K562 (cell line): ENCODE measurements at regions not wholly inside any gene's neighbourhood (a gene's known extent, or its start where the extent isn't known, plus 50 kb on each side); places are given as distances from the start of the nearest gene placed in this dataset.
A peak's percentile ranks its signal among the peaks of the same experiment; 100 is the strongest.
"Not testable (repeated sequence)": the region's sequence is repeated elsewhere in the genome, so short reads cannot be mapped to it uniquely, and the experiment has no call there.

Experiments
- ATAC-seq: fragments of 200-7000 bp; cut with Tn5 transposase; 3 replicates; pipeline ENCODE4 v1.9.1; 2020; ENCODE audit warnings: moderate library complexity
- BruUV-seq: library from RNA; stranded (reverse); fragments of 400-500 nt; replicated peaks from 2 replicates; lab custom pipeline; 2021; lab: Mats Ljungman, UMichigan
- CTCF ChIA-PET: fragments of 300-600 bp; formaldehyde crosslinking; extraction: SDS; loops from one replicate; lab custom pipeline; 2021; ENCODE audit warnings: low intra/inter-chr PET ratio; lab: Yijun Ruan, JAX
- POLR2A ChIA-PET: fragments of 300-600, 350-650 bp; sonication (Branson Sonifier 250); formaldehyde crosslinking; extraction: SDS; loops from one replicate; lab custom pipeline; 2021; ENCODE audit warnings: antibody characterized with exemption, inconsistent platforms; lab: Yijun Ruan, JAX
- DNase-seq, 4 experiments: peaks; one replicate each; pipeline versions ENCODE4 v3.0.0 to v3.0.0-alpha.2; 2011 to 2018; ENCODE audit warnings: low spot score in 3 of 4, mixed read lengths in 3 of 4; ENCODE audit errors: extremely low read depth in 1 of 4
- FAIRE-seq: peaks from 2 replicates; lab custom pipeline; 2011; peaks lifted over from hg19 to GRCh38; lab: Jason Lieb, UNC
- H2AFZ ChIP-seq: 2 replicates; pipeline ENCODE4 v1.6.0; 2011; ENCODE audit warnings: low read depth, low read length, control low read depth, inconsistent platforms
- H3K27ac ChIP-seq: fragments of 200-600 bp; 3 replicates; pipeline ENCODE4 v1.8.0; 2011; ENCODE audit warnings: low read depth, mild to moderate bottlenecking, control low read depth, inconsistent platforms, low read length, moderate library complexity, mixed read lengths; ENCODE audit errors: extremely low read depth
- H3K27me3 ChIP-seq, 2 experiments: fragments of 300-600 bp in 1 of 2; 2 replicates in 1 of 2; 3 replicates in 1 of 2; pipeline versions ENCODE4 v1.6.0 to v1.8.0; 2011; ENCODE audit warnings: inconsistent platforms in 2 of 2, low read length in 2 of 2, mild to moderate bottlenecking in 1 of 2, mixed read lengths in 1 of 2, moderate library complexity in 1 of 2; ENCODE audit not compliant: control insufficient read depth in 2 of 2, insufficient read depth in 2 of 2
- H3K36me3 ChIP-seq: fragments of 300-600 bp; 3 replicates; pipeline ENCODE4 v1.8.0; 2011; ENCODE audit warnings: mild to moderate bottlenecking, low read length, inconsistent platforms; ENCODE audit not compliant: control insufficient read depth, insufficient read depth
- H3K4me1 ChIP-seq, 2 experiments: fragments of 200-600 bp in 1 of 2; replicated peaks in 1 of 2; 2 replicates in 1 of 2; 3 replicates in 1 of 2; pipeline versions ENCODE4 v1.5.1 to v1.8.0; 2011; ENCODE audit warnings: inconsistent platforms in 2 of 2, low read length in 2 of 2, mild to moderate bottlenecking in 1 of 2, mixed read lengths in 1 of 2, moderate library complexity in 1 of 2; ENCODE audit not compliant: control insufficient read depth in 2 of 2, insufficient read depth in 2 of 2
- H3K4me2 ChIP-seq: 2 replicates; pipeline ENCODE4 v1.6.1; 2011; ENCODE audit warnings: low read length, control low read depth, inconsistent platforms, mixed read lengths; ENCODE audit not compliant: insufficient read depth
- H3K4me3 ChIP-seq: fragments of 200-600 bp; sonication (generic), shearing (Covaris generic); 2 replicates; pipeline ENCODE4 v1.5.1; 2016; ENCODE audit warnings: control low read depth, inconsistent platforms
- H3K79me2 ChIP-seq: fragments of 200-600 bp; 3 replicates; pipeline ENCODE4 v1.8.0; 2011; ENCODE audit warnings: low read length, inconsistent platforms; ENCODE audit not compliant: control insufficient read depth, insufficient read depth
- H3K9ac ChIP-seq, 2 experiments: 2 replicates each; pipeline versions ENCODE4 v1.6.0 to v1.6.1; 2011; ENCODE audit warnings: low read depth in 2 of 2, low read length in 2 of 2, control low read depth in 1 of 2, inconsistent platforms in 1 of 2, mild to moderate bottlenecking in 1 of 2, mixed read lengths in 1 of 2; ENCODE audit not compliant: insufficient read depth in 1 of 2
- H3K9me1 ChIP-seq: one replicate; pipeline ENCODE4 v1.6.0; 2011; ENCODE audit warnings: inconsistent platforms, mild to moderate bottlenecking, low read length, moderate library complexity; ENCODE audit not compliant: control insufficient read depth, insufficient read depth
- H3K9me3 ChIP-seq: replicated peaks from 2 replicates; pipeline ENCODE4 v1.5.1; 2011; ENCODE audit warnings: low read depth, low read length, inconsistent platforms; ENCODE audit not compliant: control insufficient read depth, insufficient read depth
- H4K20me1 ChIP-seq: replicated peaks from 2 replicates; pipeline ENCODE4 v1.6.1; 2011; ENCODE audit warnings: low read length, inconsistent platforms, mixed read lengths; ENCODE audit not compliant: control insufficient read depth, insufficient read depth
- BRCA1 ChIP-seq, 2 experiments: fragments of 450-650 bp in 1 of 2; sonication (generic) in 1 of 2; formaldehyde crosslinking in 1 of 2; IDR thresholded peaks; 2 replicates each; pipeline versions ENCODE4 v1.5.0 to v1.6.1; 2017 to 2020; ENCODE audit warnings: mild to moderate bottlenecking in 1 of 2, missing genetic modification reagents in 1 of 2
- BRF1 ChIP-seq: IDR thresholded peaks from 3 replicates; pipeline ENCODE4 v1.6.1; 2011; ENCODE audit warnings: borderline replicate concordance, mild to moderate bottlenecking; ENCODE audit not compliant: insufficient read length; ENCODE audit errors: extremely low read depth
- CTBP1 ChIP-seq: fragments of 450-650 bp; IDR thresholded peaks from 2 replicates; pipeline ENCODE4 v1.6.1; 2016; ENCODE audit warnings: borderline replicate concordance
- HDAC1 ChIP-seq, 2 experiments: fragments of 450-650 bp; IDR thresholded peaks; 2 replicates each; pipeline ENCODE4 v1.6.1; 2016 to 2017; ENCODE audit warnings: inconsistent platforms in 1 of 2, mild to moderate bottlenecking in 1 of 2, moderate library complexity in 1 of 2
- WGBS: fragments of 100-300 bp; shearing (Covaris generic); methylation state at CpG from one replicate; pipeline ENCODE4 v1.1.6; 2016; ENCODE audit warnings: low coverage, mixed read lengths; ENCODE audit not compliant: insufficient coverage; ENCODE audit errors: missing lambda C conversion rate; 5-methylcytosine and 5-hydroxymethylcytosine counted together
- in situ Hi-C: fragments of 300-500 bp; cut with MboI; formaldehyde crosslinking; loops from 4 replicates; pipeline ENCODE4 v1.15.0; 2018; ENCODE audit warnings: inconsistent platforms, mixed read lengths
- intact Hi-C: fragments of 100-400 bp; cut with micrococcal nuclease; formaldehyde crosslinking; loops from 2 replicates; pipeline ENCODE4 v1.14.2; 2022
- TF ChIP-seq, protein P1 (sequence below): sonication (generic); IDR thresholded peaks from 2 replicates; pipeline ENCODE4 v1.6.1; 2016
- TF ChIP-seq, protein P2 (sequence below), 2 experiments: fragments of 450-650 bp in 1 of 2; sonication (generic) in 1 of 2; formaldehyde crosslinking in 1 of 2; IDR thresholded peaks in 1 of 2; conservative IDR thresholded peaks in 1 of 2; 2 replicates each; pipeline versions ENCODE4 v1.6.1 to v1.8.1; 2016 to 2023; ENCODE audit warnings: mild to moderate bottlenecking in 2 of 2, moderate library complexity in 2 of 2, inconsistent platforms in 1 of 2, missing genetic modification reagents in 1 of 2

- H3K9me3 ChIP-seq = 0 out of 2 replicates have a peak, but pooled peaks cover 3% of the 10 kb centered on the region
- no peaks in the 10 kb centered on the region for H3K36me3 ChIP-seq
- ATAC-seq (no peak), DNase-seq (no peak), FAIRE-seq (no peak)
- no peaks in the 10 kb centered on the region for H3K27me3 ChIP-seq
- 36% methylated on average over 9 of the region's 9 CpGs for WGBS
- intact Hi-C loops = no loop called here
- in situ Hi-C loops = no loop called here
- TF ChIP-seq BRF1 (no peak), CTBP1 (no peak), HDAC1 (IDR thresholded peaks at IDR 0.05) (no peak), BRCA1 (IDR thresholded peaks at IDR 0.05) (no peak), BRCA1 (CRISPR knock-in tag; IDR thresholded peaks at IDR 0.05) (no peak)
- TF ChIP-seq, protein P1, sequence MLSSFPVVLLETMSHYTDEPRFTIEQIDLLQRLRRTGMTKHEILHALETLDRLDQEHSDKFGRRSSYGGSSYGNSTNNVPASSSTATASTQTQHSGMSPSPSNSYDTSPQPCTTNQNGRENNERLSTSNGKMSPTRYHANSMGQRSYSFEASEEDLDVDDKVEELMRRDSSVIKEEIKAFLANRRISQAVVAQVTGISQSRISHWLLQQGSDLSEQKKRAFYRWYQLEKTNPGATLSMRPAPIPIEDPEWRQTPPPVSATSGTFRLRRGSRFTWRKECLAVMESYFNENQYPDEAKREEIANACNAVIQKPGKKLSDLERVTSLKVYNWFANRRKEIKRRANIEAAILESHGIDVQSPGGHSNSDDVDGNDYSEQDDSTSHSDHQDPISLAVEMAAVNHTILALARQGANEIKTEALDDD = no peak
- TF ChIP-seq, protein P2, sequence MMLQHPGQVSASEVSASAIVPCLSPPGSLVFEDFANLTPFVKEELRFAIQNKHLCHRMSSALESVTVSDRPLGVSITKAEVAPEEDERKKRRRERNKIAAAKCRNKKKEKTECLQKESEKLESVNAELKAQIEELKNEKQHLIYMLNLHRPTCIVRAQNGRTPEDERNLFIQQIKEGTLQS (IDR thresholded peaks at IDR 0.05) = 0 out of 2 replicates have a peak, but pooled peaks have one; percentile 12
- TF ChIP-seq, protein P2 (CRISPR knock-in tag; conservative IDR thresholded peaks at IDR 0.05) = no peak
- H4K20me1 ChIP-seq = no peaks in the 10 kb centered on the region
- H3K9me1 ChIP-seq = no peaks in the 10 kb centered on the region
- BruUV-seq = no TSS peak
- POLR2A ChIA-PET = no interaction called here
- no peak overlapping the region for H3K9ac ChIP-seq
- H3K4me2 ChIP-seq = no peak overlapping the region
- H3K4me3 ChIP-seq = no peak overlapping the region
- H3K79me2 ChIP-seq = no peaks in the 10 kb centered on the region
- H3K4me1 ChIP-seq = peaks cover 5 to 6% of the 10 kb centered on the region in 2 experiments; a peak in 3 of 5 replicates
- H3K27ac ChIP-seq = no peak overlapping the region
- CTCF ChIA-PET = interaction anchor here (0.6 kb wide), 1 partner anchor 14 kb away, joined by 4 read pairs; no protein-coding TSS in a partner anchor
- no peak overlapping the region for H2AFZ ChIP-seq
Observed at GRCh38 chr17:68097161-68097805, 61.7 kb downstream of the KPNA2 start.

GRCh38 chr17:68099341-68099753, 63.8 kb downstream of the KPNA2 start:
- H3K9me1 ChIP-seq, DNase-seq, H3K4me3 ChIP-seq, H3K27me3 ChIP-seq, H3K4me1 ChIP-seq, ATAC-seq, H4K20me1 ChIP-seq, H3K36me3 ChIP-seq, intact Hi-C loops, FAIRE-seq, POLR2A ChIA-PET, H3K27ac ChIP-seq, CTCF ChIA-PET, H3K9ac ChIP-seq, in situ Hi-C loops, H3K9me3 ChIP-seq, H3K4me2 ChIP-seq, H3K79me2 ChIP-seq, BruUV-seq, H2AFZ ChIP-seq: not testable (repeated sequence)
- 72% methylated on average over 27 of the region's 29 CpGs for WGBS
